PC-3 (cell line): ENCODE measurements at regions not wholly inside any gene's neighbourhood (a gene's known extent, or its start where the extent isn't known, plus 50 kb on each side); places are given as distances from the start of the nearest gene placed in this dataset.

Source experiments
- EZH2 ChIP-seq: fragments of 300-600 bp; sonication (generic); IDR thresholded peaks from one replicate; pipeline ENCODE4 v1.6.1; 2017; ENCODE audit warnings: antibody characterized with exemption, mild to moderate bottlenecking, low read length; ENCODE audit not compliant: unreplicated experiment
- TF ChIP-seq, protein P1 (sequence below): fragments of 300-600 bp; sonication (generic); conservative IDR thresholded peaks from 2 replicates; pipeline ENCODE4 v1.5.1; 2017; ENCODE audit warnings: antibody characterized with exemption, low read depth, mild to moderate bottlenecking, low read length

GRCh38 chr6:51120016-51120415 is 301.3 kb downstream of the TFAP2B start:
- TF ChIP-seq, protein P1, sequence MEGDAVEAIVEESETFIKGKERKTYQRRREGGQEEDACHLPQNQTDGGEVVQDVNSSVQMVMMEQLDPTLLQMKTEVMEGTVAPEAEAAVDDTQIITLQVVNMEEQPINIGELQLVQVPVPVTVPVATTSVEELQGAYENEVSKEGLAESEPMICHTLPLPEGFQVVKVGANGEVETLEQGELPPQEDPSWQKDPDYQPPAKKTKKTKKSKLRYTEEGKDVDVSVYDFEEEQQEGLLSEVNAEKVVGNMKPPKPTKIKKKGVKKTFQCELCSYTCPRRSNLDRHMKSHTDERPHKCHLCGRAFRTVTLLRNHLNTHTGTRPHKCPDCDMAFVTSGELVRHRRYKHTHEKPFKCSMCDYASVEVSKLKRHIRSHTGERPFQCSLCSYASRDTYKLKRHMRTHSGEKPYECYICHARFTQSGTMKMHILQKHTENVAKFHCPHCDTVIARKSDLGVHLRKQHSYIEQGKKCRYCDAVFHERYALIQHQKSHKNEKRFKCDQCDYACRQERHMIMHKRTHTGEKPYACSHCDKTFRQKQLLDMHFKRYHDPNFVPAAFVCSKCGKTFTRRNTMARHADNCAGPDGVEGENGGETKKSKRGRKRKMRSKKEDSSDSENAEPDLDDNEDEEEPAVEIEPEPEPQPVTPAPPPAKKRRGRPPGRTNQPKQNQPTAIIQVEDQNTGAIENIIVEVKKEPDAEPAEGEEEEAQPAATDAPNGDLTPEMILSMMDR = no peak
- no peak for TF ChIP-seq EZH2
